Upper lobe of left lung (tissue), 6 donors: ENCODE measurements at regions not wholly inside any gene's neighbourhood (a gene's known extent, or its start where the extent isn't known, plus 50 kb on each side); places are given as distances from the start of the nearest gene placed in this dataset.
"Not testable (repeated sequence)": the region's sequence is repeated elsewhere in the genome, so short reads cannot be mapped to it uniquely, and the experiment has no call there.

Experiments
- ATAC-seq, 2 donors: fragments of 200-7000 bp; cut with Tn5 transposase; one replicate each; pipeline ENCODE4 v1.9.1; 2022; ENCODE audit warnings: mild to moderate bottlenecking in 2 of 2, moderate library complexity in 2 of 2; ENCODE audit not compliant: low FRiP score in 2 of 2
- DNase-seq, 2 donors: peaks; one replicate each; pipeline ENCODE4 v3.0.0-alpha.2; 2019 to 2020
- H3K27ac ChIP-seq, 4 donors: fragments of 200-600 bp; sonication (generic); one replicate each; pipeline ENCODE4 v1.5.1; 2016 to 2019
- H3K27me3 ChIP-seq, 4 donors: fragments of 200-600 bp; sonication (generic); one replicate each; pipeline ENCODE4 v1.5.1; 2017 to 2019
- H3K36me3 ChIP-seq, 4 donors: fragments of 200-600 bp; sonication (generic); one replicate each; pipeline ENCODE4 v1.5.1; 2016 to 2019
- H3K4me1 ChIP-seq, 4 donors: fragments of 200-600 bp; sonication (generic); one replicate each; pipeline ENCODE4 v1.5.1; 2018 to 2019
- H3K4me3 ChIP-seq, 4 donors: fragments of 200-600 bp; sonication (generic); one replicate each; pipeline ENCODE4 v1.5.1; 2017 to 2019; ENCODE audit warnings: mild to moderate bottlenecking in 2 of 4, moderate library complexity in 1 of 4
- H3K9me3 ChIP-seq, 4 donors: fragments of 200-600 bp; sonication (generic); one replicate each; pipeline ENCODE4 v1.5.1; 2018 to 2019
- CTCF ChIP-seq, 6 experiments: fragments of 450-650 bp in 4 of 6; fragments of 200-600 bp in 2 of 6; sonication (generic) in 2 of 6; IDR thresholded peaks; one replicate each; pipeline ENCODE4 v1.5.1; 2016 to 2019; ENCODE audit warnings: antibody characterized with exemption in 6 of 6
- EP300 ChIP-seq, 4 donors: sonication (generic); formaldehyde crosslinking; IDR thresholded peaks; one replicate each; pipeline ENCODE4 v1.5.1; 2017; ENCODE audit warnings: antibody characterized with exemption in 4 of 4, control low read depth in 2 of 4
- POLR2A ChIP-seq, 4 donors: fragments of 450-650 bp; IDR thresholded peaks; one replicate each; pipeline ENCODE4 v1.5.1; 2016 to 2017; ENCODE audit warnings: antibody characterized with exemption in 4 of 4, mild to moderate bottlenecking in 2 of 4
- POLR2AphosphoS5 ChIP-seq, 2 donors: sonication (generic); formaldehyde crosslinking; IDR thresholded peaks; one replicate each; pipeline ENCODE4 v1.5.1; 2017; ENCODE audit warnings: antibody characterized with exemption in 2 of 2
- whole genome bisulfite sequencing, 2 donors: methylation state at CpG; one replicate each; pipeline ENCODE4 v1.1.5; 2017 to 2018; 5-methylcytosine and 5-hydroxymethylcytosine counted together
- donor health status: DM: no; HTN: no; CAD: no; lungs with moderate emphysema.
- donor health status: DM: no; HTN: yes; CAD: no; lungs with severe emphysema.

GRCh38 chr3:30453360-30454039, 152.9 kb upstream of the TGFBR2 start:
- H3K27me3 ChIP-seq: no peaks in the 10 kb centered on the region
- WGBS, 2 donors: 57 to 67% methylated on average over 4 of the region's 4 CpGs
- H3K4me3 ChIP-seq: no peak overlapping the region
- DNase-seq (no peak), ATAC-seq (peak in 1 of 2 donors; percentile 61)
- H3K9me3 ChIP-seq: no peaks in the 10 kb centered on the region
- H3K36me3 ChIP-seq: no peaks in the 10 kb centered on the region
- TF ChIP-seq POLR2A (IDR thresholded peaks at IDR 0.05) (no peak), EP300 (IDR thresholded peaks at IDR 0.05) (no peak), POLR2AphosphoS5 (IDR thresholded peaks at IDR 0.05) (no peak), CTCF (IDR thresholded peaks at IDR 0.05) (no peak)
- peak overlapping the region in 1 of 4 donors; percentile 13 for H3K27ac ChIP-seq
- peaks cover 0 to 2% (median 0%) of the 10 kb centered on the region in 4 donors for H3K4me1 ChIP-seq

- TF ChIP-seq POLR2A (IDR thresholded peaks at IDR 0.05): no peak
- no peak for TF ChIP-seq EP300 (IDR thresholded peaks at IDR 0.05)
- TF ChIP-seq CTCF (IDR thresholded peaks at IDR 0.05): no peak
- TF ChIP-seq POLR2AphosphoS5 (IDR thresholded peaks at IDR 0.05): no peak
- H3K27me3 ChIP-seq: no peaks in the 10 kb centered on the region
- no peak overlapping the region for H3K27ac ChIP-seq
- peaks cover 0 to 2% (median 0%) of the 10 kb centered on the region in 4 donors for H3K4me1 ChIP-seq
- ATAC-seq (no peak), DNase-seq (no peak)
- H3K36me3 ChIP-seq: no peaks in the 10 kb centered on the region
- no peak overlapping the region for H3K4me3 ChIP-seq
- WGBS, 2 donors: 91 to 100% methylated on average over 1 of the region's 1 CpG
- no peaks in the 10 kb centered on the region for H3K9me3 ChIP-seq
These were observed 151.8 kb upstream of the TGFBR2 start for GRCh38 chr3:30454636-30455035.

- not testable (repeated sequence) for H3K9me3 ChIP-seq, DNase-seq, H3K4me3 ChIP-seq, H3K4me1 ChIP-seq, H3K36me3 ChIP-seq, H3K27me3 ChIP-seq, ATAC-seq
- peak overlapping the region in 2 of 4 donors; percentile 1 to 41 for H3K27ac ChIP-seq
- 88 to 90% methylated on average over 4 of the region's 4 CpGs for WGBS, 2 donors
These were observed 151.3 kb upstream of the TGFBR2 start for GRCh38 chr3:30455112-30455511.

GRCh38 chr3:30455840-30456239, 150.6 kb upstream of the TGFBR2 start:
- ATAC-seq (peak in 1 of 2 donors; percentile 74), DNase-seq (no peak)
- no peaks in the 10 kb centered on the region for H3K36me3 ChIP-seq
- H3K27me3 ChIP-seq: no peaks in the 10 kb centered on the region
- 55 to 78% methylated on average over 3 of the region's 3 CpGs for WGBS, 2 donors
- H3K27ac ChIP-seq: peak overlapping the region in 1 of 4 donors; percentile 3
- no peak overlapping the region for H3K4me3 ChIP-seq
- no peaks in the 10 kb centered on the region for H3K9me3 ChIP-seq
- TF ChIP-seq EP300 (IDR thresholded peaks at IDR 0.05) (no peak), CTCF (IDR thresholded peaks at IDR 0.05) (no peak), POLR2AphosphoS5 (IDR thresholded peaks at IDR 0.05) (no peak), POLR2A (IDR thresholded peaks at IDR 0.05) (no peak)
- H3K4me1 ChIP-seq: peaks cover 0 to 2% (median 0%) of the 10 kb centered on the region in 4 donors

DNA sequence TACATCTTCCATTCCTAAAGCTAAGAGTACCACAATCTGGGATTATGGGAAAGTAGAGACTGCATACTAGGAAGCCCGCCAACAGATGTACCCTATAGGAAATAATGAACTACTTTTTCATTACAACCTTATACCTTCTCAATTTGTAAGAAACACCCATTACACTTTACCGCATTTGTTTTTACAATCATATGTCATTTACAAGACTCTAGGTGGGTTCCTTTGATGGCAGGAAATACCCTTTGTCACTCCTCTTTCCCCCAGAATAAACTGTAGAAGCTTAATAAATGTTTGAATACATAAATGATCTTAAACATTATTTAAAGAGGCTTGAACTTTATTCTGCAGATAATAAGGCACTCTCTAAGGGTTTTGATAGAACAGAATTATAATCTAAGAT, 150.1 kb upstream of the TGFBR2 start:
- ATAC-seq (no peak), DNase-seq (no peak)
- no peaks in the 10 kb centered on the region for H3K36me3 ChIP-seq
- H3K27me3 ChIP-seq: no peaks in the 10 kb centered on the region
- WGBS, 2 donors: 84 to 86% methylated on average over 2 of the region's 2 CpGs
- peaks cover 0 to 2% (median 0%) of the 10 kb centered on the region in 4 donors for H3K4me1 ChIP-seq
- H3K27ac ChIP-seq: peak overlapping the region in 1 of 4 donors; percentile 3
- no peaks in the 10 kb centered on the region for H3K9me3 ChIP-seq
- TF ChIP-seq CTCF (IDR thresholded peaks at IDR 0.05) (no peak), POLR2A (IDR thresholded peaks at IDR 0.05) (no peak), POLR2AphosphoS5 (IDR thresholded peaks at IDR 0.05) (no peak), EP300 (IDR thresholded peaks at IDR 0.05) (no peak)
- no peak overlapping the region for H3K4me3 ChIP-seq
